GM18870 (cell line): ENCODE measurements at regions not wholly inside any gene's neighbourhood (a gene's known extent, or its start where the extent isn't known, plus 50 kb on each side); places are given as distances from the start of the nearest gene placed in this dataset.
"Not testable (repeated sequence)": the region's sequence is repeated elsewhere in the genome, so short reads cannot be mapped to it uniquely, and the experiment has no call there.

Experiments
- ATAC-seq: cut with Tn5 transposase; IDR thresholded peaks from one replicate; pipeline ENCODE4 v1.9.1; 2021; ENCODE audit warnings: moderate library complexity; ENCODE audit not compliant: unreplicated experiment

GRCh38 chr13:50376895-50377575 lies 361.8 kb downstream of the KCNRG start:
- ATAC-seq = no peak

GRCh38 chr13:50377726-50378270 lies 362.6 kb downstream of the KCNRG start:
- no peak for ATAC-seq

GRCh38 chr13:50378509-50379044 lies 363.3 kb downstream of the KCNRG start:
- no peak for ATAC-seq

GRCh38 chr13:50379584-50379983 lies 364.3 kb downstream of the KCNRG start:
- no peak for ATAC-seq

GRCh38 chr13:50380905-50381304 lies 365.7 kb downstream of the KCNRG start:
- ATAC-seq = no peak

- ATAC-seq = no peak
Measured at GRCh38 chr13:50382511-50382910, 367.3 kb downstream of the KCNRG start.

- ATAC-seq = no peak
Measured at GRCh38 chr13:50382951-50383350, 367.7 kb downstream of the KCNRG start.

GRCh38 chr13:50384724-50385123 lies 369.5 kb downstream of the KCNRG start:
- ATAC-seq = no peak

GRCh38 chr13:50386541-50387050 lies 371.4 kb downstream of the KCNRG start:
- ATAC-seq = no peak

- ATAC-seq = no peak
Measured at GRCh38 chr13:50387051-50387581, 371.9 kb downstream of the KCNRG start.

- no peak for ATAC-seq
Measured at GRCh38 chr13:50388481-50388880, 373.2 kb downstream of the KCNRG start.

- no peak for ATAC-seq
Measured at GRCh38 chr13:50389726-50390125, 374.5 kb downstream of the KCNRG start.

GRCh38 chr13:50390503-50391248 lies 375.4 kb downstream of the KCNRG start:
- no peak for ATAC-seq

GRCh38 chr13:50392977-50393376 lies 377.7 kb downstream of the KCNRG start:
- ATAC-seq = no peak

GRCh38 chr13:50393628-50394027 lies 378.4 kb downstream of the KCNRG start:
- no peak for ATAC-seq

GRCh38 chr13:50396001-50396400 lies 380.8 kb downstream of the KCNRG start:
- no peak for ATAC-seq

- not testable (repeated sequence) for ATAC-seq
Measured at GRCh38 chr13:50396618-50397017, 381.4 kb downstream of the KCNRG start.

GRCh38 chr13:50400035-50400726 lies 384.9 kb downstream of the KCNRG start:
- no peak for ATAC-seq

GRCh38 chr13:50401049-50401505 lies 385.8 kb downstream of the KCNRG start:
- no peak for ATAC-seq

- ATAC-seq = no peak
Measured at GRCh38 chr13:50401721-50402465, 386.6 kb downstream of the KCNRG start.
